ENCODE measurements at regions not wholly inside any gene's neighbourhood (a gene's known extent, or its start where the extent isn't known, plus 50 kb on each side); places are given as distances from the start of the nearest gene placed in this dataset.

DNA sequence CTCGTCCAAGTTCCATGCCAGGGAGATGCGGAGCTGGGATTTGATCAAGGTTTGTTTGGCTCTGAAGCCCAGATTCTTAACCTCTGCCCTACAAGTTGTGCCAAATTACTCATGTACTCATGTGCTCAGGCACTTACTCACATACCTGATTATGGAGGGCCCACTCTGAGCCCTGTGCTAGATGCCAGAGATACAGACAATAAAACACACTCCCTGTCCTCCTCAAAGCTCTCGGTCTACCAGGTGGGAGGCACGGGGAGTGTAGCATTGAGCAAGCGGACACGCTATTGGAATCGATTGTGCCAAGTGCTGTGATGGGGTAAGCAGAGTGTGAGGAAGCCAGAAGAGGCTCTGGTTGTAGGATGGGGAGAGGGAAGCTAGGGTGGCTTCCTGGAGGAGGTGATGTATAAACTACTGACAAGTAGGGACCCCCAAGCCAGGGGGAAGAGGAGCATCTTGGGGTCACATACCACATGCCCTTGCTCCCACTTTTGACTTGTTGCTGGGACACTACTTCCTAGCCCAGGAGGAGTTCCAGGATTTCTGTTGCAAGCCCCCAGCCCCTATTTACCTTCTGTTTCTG lies 49.8 kb upstream of the IFNLR1 start:
- no peaks in the 10 kb centered on the region for H3K9me3 Mint-ChIP-seq (ENCODE audit: insufficient read depth)
- H3K79me2 ChIP-seq (ENCODE audit: control insufficient read depth, insufficient read depth, low read length): no peaks in the 10 kb centered on the region
- peaks cover 0 to 4% of the 10 kb centered on the region in 2 donors for H3K4me1 ChIP-seq (ENCODE audit: control insufficient read depth in 2 of 2, insufficient read depth in 2 of 2, low read length in 2 of 2)
- no peak overlapping the region for H3K4me3 Mint-ChIP-seq
- no peaks in the 10 kb centered on the region for H3K27me3 Mint-ChIP-seq
- no peak overlapping the region for H3K4me2 ChIP-seq (replicated peaks; ENCODE audit: low read depth, low read length, poor library complexity, severe bottlenecking)
- ChIA-PET CTCF (no interaction called here), POLR2A (no interaction called here)
- ATAC-seq (ENCODE audit: low read depth): no peak
- H3K9me3 ChIP-seq (ENCODE audit: control extremely low read depth in 1 of 3, control insufficient read depth in 2 of 3, insufficient read depth in 1 of 3, low read length in 2 of 3): no peaks in the 10 kb centered on the region
- no peaks in the 10 kb centered on the region for H4K20me1 ChIP-seq (ENCODE audit: control insufficient read depth, insufficient read depth, low read length, poor library complexity, severe bottlenecking)
- no peak overlapping the region for H3K4me3 ChIP-seq (ENCODE audit: control extremely low read depth in 1 of 5, extremely low read depth in 1 of 5, insufficient read depth in 1 of 5, low read depth in 2 of 5, low read length in 4 of 5)
- no peaks in the 10 kb centered on the region for H3K36me3 ChIP-seq (replicated peaks in 1 of 2; ENCODE audit: control extremely low read depth in 1 of 2, control insufficient read depth in 1 of 2, extremely low read depth in 1 of 2, insufficient read depth in 2 of 2, low read length in 1 of 2)
- TF ChIP-seq, protein P1, sequence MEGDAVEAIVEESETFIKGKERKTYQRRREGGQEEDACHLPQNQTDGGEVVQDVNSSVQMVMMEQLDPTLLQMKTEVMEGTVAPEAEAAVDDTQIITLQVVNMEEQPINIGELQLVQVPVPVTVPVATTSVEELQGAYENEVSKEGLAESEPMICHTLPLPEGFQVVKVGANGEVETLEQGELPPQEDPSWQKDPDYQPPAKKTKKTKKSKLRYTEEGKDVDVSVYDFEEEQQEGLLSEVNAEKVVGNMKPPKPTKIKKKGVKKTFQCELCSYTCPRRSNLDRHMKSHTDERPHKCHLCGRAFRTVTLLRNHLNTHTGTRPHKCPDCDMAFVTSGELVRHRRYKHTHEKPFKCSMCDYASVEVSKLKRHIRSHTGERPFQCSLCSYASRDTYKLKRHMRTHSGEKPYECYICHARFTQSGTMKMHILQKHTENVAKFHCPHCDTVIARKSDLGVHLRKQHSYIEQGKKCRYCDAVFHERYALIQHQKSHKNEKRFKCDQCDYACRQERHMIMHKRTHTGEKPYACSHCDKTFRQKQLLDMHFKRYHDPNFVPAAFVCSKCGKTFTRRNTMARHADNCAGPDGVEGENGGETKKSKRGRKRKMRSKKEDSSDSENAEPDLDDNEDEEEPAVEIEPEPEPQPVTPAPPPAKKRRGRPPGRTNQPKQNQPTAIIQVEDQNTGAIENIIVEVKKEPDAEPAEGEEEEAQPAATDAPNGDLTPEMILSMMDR (IDR thresholded peaks at IDR 0.05): no peak
- TF ChIP-seq EZH2 (IDR thresholded peaks at IDR 0.05; ENCODE audit: borderline replicate concordance, insufficient read depth, low read depth, low read length, poor library complexity, severe bottlenecking): no peak
- no peak overlapping the region for H3K9ac ChIP-seq (ENCODE audit: low read length)
- 92% methylated on average over 6 of the region's 7 CpGs for WGBS (ENCODE audit: insufficient coverage)
- intact Hi-C loops (cut with micrococcal nuclease): no loop called here
- no peak overlapping the region for H2AFZ ChIP-seq (ENCODE audit: insufficient read depth, low read depth, low read length, poor library complexity, severe bottlenecking)
- H3K4me1 Mint-ChIP-seq: peaks cover 8% of the 10 kb centered on the region
- H3K27ac Mint-ChIP-seq: no peak overlapping the region
- H3K27ac ChIP-seq (ENCODE audit: low read length in 2 of 2): no peak overlapping the region
- H3K27me3 ChIP-seq (replicated peaks in 1 of 4; ENCODE audit: control extremely low read depth in 1 of 4, control insufficient read depth in 3 of 4, insufficient read depth in 4 of 4, low read length in 3 of 4): peaks cover 0 to 3% (median 0%) of the 10 kb centered on the region in 4 experiments
- no peak for DNase-seq

Measured in B cell (primary cell).